ENCODE measurements at regions not wholly inside any gene's neighbourhood (a gene's known extent, or its start where the extent isn't known, plus 50 kb on each side); places are given as distances from the start of the nearest gene placed in this dataset.

GRCh38 chr2:147641651-147642050 lies 203.2 kb upstream of the ACVR2A start:
- H3K4me1 ChIP-seq (ENCODE audit: control insufficient read depth, insufficient read depth, low read length) = no peaks in the 10 kb centered on the region
- DNase-seq (ENCODE audit: low read depth, low spot score) = no peak
- no peaks in the 10 kb centered on the region for H3K36me3 ChIP-seq (ENCODE audit: control insufficient read depth, insufficient read depth, low read length)
- no peaks in the 10 kb centered on the region for H3K9me3 ChIP-seq (ENCODE audit: control insufficient read depth, insufficient read depth, low read depth, low read length)
- no TSS peak for BruUV-seq (replicated peaks)
- CTCF ChIA-PET = no interaction called here
- no peaks in the 10 kb centered on the region for H3K27me3 ChIP-seq (ENCODE audit: control insufficient read depth, insufficient read depth, low read length)
- in situ Hi-C loops (cut with HindIII; ENCODE audit: low pct_unique_long_range_greater_than_20kb, low sequenced_read_pairs) (no loop called here), intact Hi-C loops (cut with micrococcal nuclease; ENCODE audit: unreplicated experiment) (no loop called here)
- no peak overlapping the region for H3K4me3 ChIP-seq (ENCODE audit: low read depth in 2 of 2, low read length in 2 of 2)
- TF ChIP-seq REST (IDR thresholded peaks at IDR 0.05; ENCODE audit: insufficient read depth in 1 of 2, low read depth in 2 of 2, low read length in 1 of 2) = no peak
- no peak for TF ChIP-seq TCF7L2 (IDR thresholded peaks at IDR 0.05; ENCODE audit: low read depth, low read length)
- no peak for TF ChIP-seq SIN3A (IDR thresholded peaks at IDR 0.05; ENCODE audit: borderline replicate concordance, insufficient read depth, low read depth, low read length)
- TF ChIP-seq POLR2AphosphoS5 (IDR thresholded peaks at IDR 0.05; ENCODE audit: low read depth, low read length) = no peak
- no peak for TF ChIP-seq CTCF (IDR thresholded peaks at IDR 0.05)
- POLR2A ChIA-PET = no interaction called here
- no peak overlapping the region for H3K27ac ChIP-seq (ENCODE audit: low read length)
- no peak for ATAC-seq

DNA sequence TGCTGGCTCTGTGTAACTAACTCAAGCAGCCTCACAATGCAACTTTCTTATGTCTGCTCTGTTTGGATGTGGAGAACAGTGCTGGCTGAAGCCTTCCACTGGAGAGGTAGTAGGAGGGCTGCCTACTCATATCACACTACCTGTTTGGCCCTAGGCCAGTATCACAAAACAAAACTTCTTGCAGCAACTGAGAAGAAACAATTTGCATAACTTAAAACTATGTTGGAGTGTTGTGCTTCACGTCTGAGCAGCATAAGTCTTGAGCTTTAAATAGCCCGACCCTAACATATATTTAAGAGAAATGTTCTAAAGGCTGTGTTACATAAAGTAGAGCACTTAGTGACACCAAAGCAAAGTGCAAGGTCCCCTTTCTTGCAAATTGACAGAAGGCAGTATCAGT lies 204.9 kb upstream of the ACVR2A start:
- ATAC-seq (no peak), DNase-seq (ENCODE audit: low read depth, low spot score) (no peak)
- ChIA-PET CTCF (no interaction called here), POLR2A (no interaction called here)
- Histone ChIP-seq H3K27me3 (ENCODE audit: control insufficient read depth, insufficient read depth, low read length) (no peaks in the 10 kb centered on the region), H3K4me1 (ENCODE audit: control insufficient read depth, insufficient read depth, low read length) (no peaks in the 10 kb centered on the region), H3K27ac (ENCODE audit: low read length) (no peak overlapping the region), H3K9me3 (ENCODE audit: control insufficient read depth, insufficient read depth, low read depth, low read length) (no peaks in the 10 kb centered on the region), H3K4me3 (ENCODE audit: low read depth in 2 of 2, low read length in 2 of 2) (no peak overlapping the region), H3K36me3 (ENCODE audit: control insufficient read depth, insufficient read depth, low read length) (no peaks in the 10 kb centered on the region)
- intact Hi-C loops (cut with micrococcal nuclease; ENCODE audit: unreplicated experiment) (no loop called here), in situ Hi-C loops (cut with HindIII; ENCODE audit: low pct_unique_long_range_greater_than_20kb, low sequenced_read_pairs) (no loop called here)
- BruUV-seq (replicated peaks) = no TSS peak
- TF ChIP-seq TCF7L2 (IDR thresholded peaks at IDR 0.05; ENCODE audit: low read depth, low read length) (no peak), SIN3A (IDR thresholded peaks at IDR 0.05; ENCODE audit: borderline replicate concordance, insufficient read depth, low read depth, low read length) (no peak), POLR2AphosphoS5 (IDR thresholded peaks at IDR 0.05; ENCODE audit: low read depth, low read length) (no peak), CTCF (IDR thresholded peaks at IDR 0.05) (no peak), REST (IDR thresholded peaks at IDR 0.05; ENCODE audit: insufficient read depth in 1 of 2, low read depth in 2 of 2, low read length in 1 of 2) (no peak)
